BJ (cell line): ENCODE measurements at regions not wholly inside any gene's neighbourhood (a gene's known extent, or its start where the extent isn't known, plus 50 kb on each side); places are given as distances from the start of the nearest gene placed in this dataset.

ENCODE experiments used
- CTCF ChIA-PET: fragments of 350-600 bp; formaldehyde crosslinking; extraction: SDS; loops from one replicate; lab custom pipeline; 2021; ENCODE audit warnings: antibody characterized with exemption, inconsistent platforms; lab: Yijun Ruan, JAX
- POLR2A ChIA-PET: fragments of 300-600 bp; sonication (Branson Sonifier 250); formaldehyde crosslinking; extraction: SDS; loops from one replicate; lab custom pipeline; 2021; ENCODE audit warnings: antibody characterized with exemption; lab: Charles Lee
- DNase-seq: peaks from one replicate; pipeline ENCODE4 v3.0.0-alpha.2; 2011; ENCODE audit warnings: low read depth
- H3K27me3 ChIP-seq: 2 replicates; pipeline ENCODE4 v1.6.0; 2011; ENCODE audit warnings: low read length; ENCODE audit not compliant: control insufficient read depth, insufficient read depth
- H3K36me3 ChIP-seq: 2 replicates; pipeline ENCODE4 v1.5.1; 2011; ENCODE audit warnings: low read length; ENCODE audit not compliant: control insufficient read depth, insufficient read depth
- H3K4me3 ChIP-seq: 2 replicates; pipeline ENCODE4 v1.5.1; 2011; ENCODE audit warnings: low read depth, mild to moderate bottlenecking, control low read depth, low read length
- TF ChIP-seq, protein P1 (sequence below): IDR thresholded peaks from 2 replicates; pipeline ENCODE4 v1.5.1; 2011; ENCODE audit warnings: low read depth, mild to moderate bottlenecking, control low read depth, inconsistent platforms, low read length, moderate library complexity; ENCODE audit not compliant: insufficient read depth

DNA sequence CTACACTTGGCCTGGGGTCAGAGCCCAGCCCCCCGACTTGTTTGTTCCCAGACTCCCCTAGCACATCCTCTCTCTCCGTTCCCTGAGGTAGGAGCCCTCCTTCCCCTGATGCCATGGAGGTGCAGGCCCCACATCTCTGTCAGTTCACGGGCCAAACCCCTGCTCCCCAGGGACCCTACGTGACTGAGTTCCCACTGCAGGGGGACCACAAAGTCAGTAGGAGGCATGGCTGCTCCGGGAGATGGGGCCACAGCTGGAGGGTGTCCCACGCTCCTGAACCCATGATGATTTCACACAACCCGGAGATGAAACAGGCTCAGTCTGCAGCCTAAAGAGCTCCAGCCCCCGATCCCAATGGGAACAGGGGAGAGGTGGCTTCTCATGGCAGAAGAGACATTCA is 272.2 kb downstream of the NPHP4 start:
- ChIA-PET POLR2A (no interaction called here), CTCF (no interaction called here)
- H3K27me3 ChIP-seq = no peaks in the 10 kb centered on the region
- H3K4me3 ChIP-seq = no peak overlapping the region
- no peaks in the 10 kb centered on the region for H3K36me3 ChIP-seq
- TF ChIP-seq, protein P1, sequence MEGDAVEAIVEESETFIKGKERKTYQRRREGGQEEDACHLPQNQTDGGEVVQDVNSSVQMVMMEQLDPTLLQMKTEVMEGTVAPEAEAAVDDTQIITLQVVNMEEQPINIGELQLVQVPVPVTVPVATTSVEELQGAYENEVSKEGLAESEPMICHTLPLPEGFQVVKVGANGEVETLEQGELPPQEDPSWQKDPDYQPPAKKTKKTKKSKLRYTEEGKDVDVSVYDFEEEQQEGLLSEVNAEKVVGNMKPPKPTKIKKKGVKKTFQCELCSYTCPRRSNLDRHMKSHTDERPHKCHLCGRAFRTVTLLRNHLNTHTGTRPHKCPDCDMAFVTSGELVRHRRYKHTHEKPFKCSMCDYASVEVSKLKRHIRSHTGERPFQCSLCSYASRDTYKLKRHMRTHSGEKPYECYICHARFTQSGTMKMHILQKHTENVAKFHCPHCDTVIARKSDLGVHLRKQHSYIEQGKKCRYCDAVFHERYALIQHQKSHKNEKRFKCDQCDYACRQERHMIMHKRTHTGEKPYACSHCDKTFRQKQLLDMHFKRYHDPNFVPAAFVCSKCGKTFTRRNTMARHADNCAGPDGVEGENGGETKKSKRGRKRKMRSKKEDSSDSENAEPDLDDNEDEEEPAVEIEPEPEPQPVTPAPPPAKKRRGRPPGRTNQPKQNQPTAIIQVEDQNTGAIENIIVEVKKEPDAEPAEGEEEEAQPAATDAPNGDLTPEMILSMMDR = no peak
- no peak for DNase-seq

DNA sequence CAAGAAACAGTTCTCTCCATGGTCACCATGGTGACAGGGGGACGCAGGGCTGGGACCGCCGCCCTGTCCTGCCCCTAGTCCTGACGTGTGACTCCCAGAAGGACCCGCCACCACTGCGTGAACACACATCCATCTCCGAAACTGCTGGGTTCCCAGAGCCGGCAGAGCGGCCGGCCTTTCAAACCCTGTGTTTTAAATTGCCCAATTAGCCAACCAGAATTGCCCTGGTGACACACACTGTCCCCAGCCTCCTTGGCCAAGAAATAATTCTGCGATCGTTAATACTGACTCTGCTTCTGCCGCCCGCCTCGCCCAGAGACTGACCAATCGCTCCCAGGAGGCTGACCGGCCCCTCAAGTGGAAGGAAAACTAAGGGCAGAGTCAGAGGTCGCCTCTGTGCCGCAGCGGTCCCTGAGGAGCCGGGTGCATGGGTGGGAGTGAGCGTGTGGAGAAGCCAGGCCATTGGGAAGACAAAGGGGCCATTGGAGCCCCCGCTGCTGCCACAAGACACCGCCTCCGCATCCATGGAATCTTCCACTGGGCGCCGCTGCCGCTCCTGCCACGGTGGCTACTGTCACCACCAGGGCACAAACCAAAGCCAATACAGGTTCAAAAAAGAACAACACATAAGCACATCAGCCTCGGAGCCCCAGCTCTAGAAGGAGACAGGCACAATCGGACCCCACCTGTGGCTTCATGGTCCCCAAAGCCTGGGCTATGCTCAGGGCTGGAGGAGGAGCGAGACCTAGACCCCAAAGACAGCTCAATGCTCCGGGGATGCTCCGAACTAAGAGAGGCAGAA is 273.2 kb downstream of the NPHP4 start:
- POLR2A ChIA-PET = no interaction called here
- no peaks in the 10 kb centered on the region for H3K36me3 ChIP-seq
- no peak overlapping the region for H3K4me3 ChIP-seq
- no peaks in the 10 kb centered on the region for H3K27me3 ChIP-seq
- CTCF ChIA-PET = no interaction called here
- TF ChIP-seq, protein P1 = no peak
- DNase-seq = no peak

DNA sequence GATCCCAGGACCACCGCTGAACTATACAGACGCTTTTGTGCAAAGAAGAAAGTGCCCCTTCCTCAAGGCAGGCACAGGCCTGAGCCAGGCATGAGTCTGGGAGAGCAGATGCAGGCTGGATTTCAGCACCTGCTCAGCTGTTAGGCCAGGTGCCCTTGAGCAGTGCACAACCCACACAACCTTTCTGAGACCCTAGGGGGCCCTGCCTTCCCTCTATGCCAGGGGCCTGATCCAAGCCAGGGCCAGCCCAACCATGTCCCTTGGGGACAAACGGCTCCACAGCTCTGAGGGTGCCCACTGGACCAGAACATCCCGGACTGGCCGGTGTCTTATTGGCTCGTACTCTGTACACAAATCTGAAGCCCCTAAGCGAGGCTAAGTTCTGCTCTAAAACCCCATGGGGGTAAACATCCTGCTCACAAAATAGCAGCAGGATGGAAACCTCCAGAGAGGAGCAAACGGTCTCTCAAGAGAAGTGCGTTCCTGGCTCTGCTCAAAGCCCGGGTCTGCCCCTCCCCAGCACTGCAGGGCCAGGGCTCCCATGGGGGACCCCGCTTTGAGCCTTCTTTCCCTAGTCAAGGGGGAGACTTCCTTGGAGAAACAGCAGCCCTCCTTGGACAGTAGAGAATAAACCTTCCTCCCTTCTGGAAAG is 275.1 kb downstream of the NPHP4 start:
- H3K27me3 ChIP-seq = no peaks in the 10 kb centered on the region
- DNase-seq = no peak
- no peak overlapping the region for H3K4me3 ChIP-seq
- H3K36me3 ChIP-seq = no peaks in the 10 kb centered on the region
- ChIA-PET CTCF (interaction anchor here (1.3 kb wide), 1 partner anchor 198 kb away, joined by 3 read pairs; no protein-coding TSS in a partner anchor), POLR2A (no interaction called here)
- TF ChIP-seq, protein P1 = no peak

DNA sequence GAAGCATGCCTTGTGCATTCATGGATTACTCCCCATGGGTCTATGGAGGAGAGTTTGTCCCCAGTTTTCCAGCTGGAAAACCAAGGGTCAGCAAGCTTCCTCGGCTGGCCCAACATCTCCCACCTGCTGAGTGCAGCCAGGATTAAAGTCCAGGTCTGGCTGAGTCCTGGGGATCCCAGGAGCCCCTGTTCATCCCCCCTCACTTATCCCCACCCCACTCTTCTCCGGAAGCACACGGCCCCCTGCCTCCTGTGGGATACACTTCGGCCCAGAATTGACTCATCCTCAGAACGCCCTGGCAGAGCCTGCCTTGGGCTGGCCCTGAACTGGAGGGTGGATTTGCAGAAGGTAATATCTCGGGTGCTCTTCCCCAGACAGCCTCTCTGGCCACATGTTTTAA is 276.1 kb downstream of the NPHP4 start:
- POLR2A ChIA-PET = no interaction called here

More for the DNA sequence above, 276.1 kb downstream of the NPHP4 start:
- TF ChIP-seq, protein P1 = no peak
- no peak for DNase-seq
- Histone ChIP-seq H3K36me3 (no peaks in the 10 kb centered on the region), H3K27me3 (no peaks in the 10 kb centered on the region), H3K4me3 (no peak overlapping the region)
- CTCF ChIA-PET = interaction anchor here (1.3 kb wide), 1 partner anchor 199 kb away, joined by 3 read pairs; no protein-coding TSS in a partner anchor
